SK-N-SH (cell line): ENCODE measurements at regions not wholly inside any gene's neighbourhood (a gene's known extent, or its start where the extent isn't known, plus 50 kb on each side); places are given as distances from the start of the nearest gene placed in this dataset.

Experiments used
- CTCF ChIA-PET: fragments of 300-600, 350-600 bp; formaldehyde crosslinking; extraction: SDS; loops from one replicate; lab custom pipeline; 2021; lab: Yijun Ruan, JAX
- POLR2A ChIA-PET: fragments of 350-600 bp; sonication (Branson Sonifier 250); formaldehyde crosslinking; extraction: SDS; loops from one replicate; lab custom pipeline; 2020; ENCODE audit warnings: antibody characterized with exemption, inconsistent platforms; lab: Yijun Ruan, JAX
- DNase-seq: peaks from one replicate; pipeline ENCODE4 v3.0.0; 2012
- H2AFZ ChIP-seq: fragments of 200-600 bp; sonication (generic); 2 replicates; pipeline ENCODE4 v1.8.1; 2016; ENCODE audit warnings: antibody characterized with exemption, mild to moderate bottlenecking, low read depth
- H3F3A ChIP-seq: fragments of 200-600 bp; sonication (generic); replicated peaks from 2 replicates; pipeline ENCODE3; 2016; ENCODE audit warnings: antibody characterized with exemption, mild to moderate bottlenecking; ENCODE audit not compliant: insufficient read depth
- H3K27ac ChIP-seq, 2 experiments: fragments of 200-500 bp in 1 of 2; fragments of 200-600 bp in 1 of 2; sonication (Bioruptor generic) in 1 of 2; sonication (generic), shearing (Covaris generic) in 1 of 2; 2 replicates each; pipeline versions ENCODE4 v1.5.1 to v1.6.1; 2014 to 2016; ENCODE audit warnings: low read depth in 2 of 2, inconsistent platforms in 1 of 2, low read length in 1 of 2, mild to moderate bottlenecking in 1 of 2, mixed read lengths in 1 of 2
- H3K27me3 ChIP-seq: fragments of 200-600 bp; sonication (generic), shearing (Covaris generic); 2 replicates; pipeline ENCODE4 v1.6.1; 2016; ENCODE audit warnings: mixed run types; ENCODE audit not compliant: insufficient read depth
- H3K36me3 ChIP-seq, 2 experiments: fragments of 200-500 bp in 1 of 2; fragments of 200-600 bp in 1 of 2; sonication (Bioruptor generic) in 1 of 2; sonication (generic) in 1 of 2; replicated peaks in 1 of 2; 2 replicates each; pipeline versions ENCODE3 to v1.5.1; 2014 to 2016; ENCODE audit warnings: low read length in 1 of 2, mild to moderate bottlenecking in 1 of 2; ENCODE audit not compliant: insufficient read depth in 2 of 2, control insufficient read depth in 1 of 2
- H3K4me1 ChIP-seq, 2 experiments: fragments of 200-500 bp in 1 of 2; fragments of 200-600 bp in 1 of 2; sonication (Bioruptor generic) in 1 of 2; sonication (generic), shearing (Covaris generic) in 1 of 2; 2 replicates each; pipeline versions ENCODE4 v1.5.1 to v1.6.1; 2014 to 2016; ENCODE audit warnings: low read depth in 1 of 2, low read length in 1 of 2, mixed run types in 1 of 2; ENCODE audit not compliant: insufficient read depth in 2 of 2, control insufficient read depth in 1 of 2
- H3K4me2 ChIP-seq: fragments of 200-600 bp; sonication (generic), shearing (Covaris generic); 2 replicates; pipeline ENCODE4 v1.6.1; 2017; ENCODE audit warnings: mixed run types
- H3K4me3 ChIP-seq, 2 experiments: fragments of 200-500 bp in 1 of 2; fragments of 200-600 bp in 1 of 2; sonication (Bioruptor generic) in 1 of 2; sonication (generic), shearing (Covaris generic) in 1 of 2; 2 replicates each; pipeline versions ENCODE4 v1.5.1 to v1.8.1; 2014 to 2016; ENCODE audit warnings: low read depth in 2 of 2, inconsistent platforms in 1 of 2, low read length in 1 of 2, mild to moderate bottlenecking in 1 of 2, mixed read lengths in 1 of 2, moderate library complexity in 1 of 2
- H3K79me2 ChIP-seq: fragments of 200-600 bp; sonication (generic); 2 replicates; pipeline ENCODE4 v1.8.1; 2017; ENCODE audit warnings: mild to moderate bottlenecking; ENCODE audit not compliant: insufficient read depth
- H3K9ac ChIP-seq: fragments of 200-600 bp; sonication (generic); 2 replicates; pipeline ENCODE4 v1.6.1; 2017; ENCODE audit warnings: mixed run types
- H3K9me2 ChIP-seq: fragments of 200-600 bp; sonication (generic); 2 replicates; pipeline ENCODE4 v1.6.1; 2017; ENCODE audit warnings: mixed run types
- H3K9me3 ChIP-seq: fragments of 200-600 bp; sonication (generic); 2 replicates; pipeline ENCODE4 v1.6.1; 2017; ENCODE audit warnings: mixed run types, mild to moderate bottlenecking, moderate library complexity
- H4K20me1 ChIP-seq: fragments of 200-600 bp; sonication (generic); 2 replicates; pipeline ENCODE4 v1.6.1; 2017; ENCODE audit warnings: mild to moderate bottlenecking, mixed run types; ENCODE audit not compliant: insufficient read depth
- CHD2 ChIP-seq: fragments of 150-350 bp; IDR thresholded peaks from 2 replicates; pipeline ENCODE4 v1.6.1; 2018; ENCODE audit warnings: low read length; ENCODE audit not compliant: partially characterized antibody
- EZH2phosphoT487 ChIP-seq: fragments of 200-600 bp; sonication (generic); IDR thresholded peaks from 2 replicates; pipeline ENCODE4 v1.6.1; 2017; ENCODE audit warnings: low read depth, mixed run types, mild to moderate bottlenecking, antibody characterized with exemption, moderate library complexity, borderline replicate concordance
- FOSL2 ChIP-seq: IDR thresholded peaks from 2 replicates; pipeline ENCODE4 v1.4.0; 2012; ENCODE audit warnings: low read depth, mild to moderate bottlenecking, moderate library complexity, borderline replicate concordance
- JUND ChIP-seq: IDR thresholded peaks from 2 replicates; pipeline ENCODE4 v1.4.0; 2012
- MEF2A ChIP-seq: IDR thresholded peaks from 2 replicates; pipeline ENCODE4 v1.4.0; 2012; ENCODE audit warnings: low read depth, borderline replicate concordance
- MXI1 ChIP-seq: IDR thresholded peaks from 2 replicates; pipeline ENCODE4 v1.6.1; 2012; ENCODE audit warnings: mild to moderate bottlenecking, low read depth, low read length, improper control_type of control experiment
- NFIC ChIP-seq: IDR thresholded peaks from 2 replicates; pipeline ENCODE4 v1.4.0; 2012; ENCODE audit warnings: borderline replicate concordance
- RAD21 ChIP-seq: IDR thresholded peaks from 2 replicates; pipeline ENCODE4 v1.6.1; 2012; ENCODE audit warnings: mild to moderate bottlenecking, low read length
- RFX5 ChIP-seq: IDR thresholded peaks from 2 replicates; pipeline ENCODE4 v1.6.1; 2012; ENCODE audit warnings: mild to moderate bottlenecking, improper control_type of control experiment, low read length
- TCF12 ChIP-seq: IDR thresholded peaks from 2 replicates; pipeline ENCODE4 v1.4.0; 2012
- TEAD4 ChIP-seq: IDR thresholded peaks from 2 replicates; pipeline ENCODE4 v1.4.0; 2012; ENCODE audit warnings: mild to moderate bottlenecking, borderline replicate concordance; ENCODE audit not compliant: insufficient read depth
- WGBS: methylation state at CpG from one replicate; pipeline ENCODE4 v1.1.6; 2017; ENCODE audit warnings: low lambda C conversion rate; 5-methylcytosine and 5-hydroxymethylcytosine counted together
- TF ChIP-seq, protein P1 (sequence below): IDR thresholded peaks from 2 replicates; pipeline ENCODE4 v1.4.0; 2012; ENCODE audit warnings: low read depth, borderline replicate concordance
- TF ChIP-seq, protein P2 (sequence below): IDR thresholded peaks from 2 replicates; pipeline ENCODE4; 2012
- TF ChIP-seq, protein P3 (sequence below): IDR thresholded peaks from 2 replicates; pipeline ENCODE4 v1.6.1; 2012; ENCODE audit warnings: mild to moderate bottlenecking, low read depth, low read length, moderate library complexity

DNA sequence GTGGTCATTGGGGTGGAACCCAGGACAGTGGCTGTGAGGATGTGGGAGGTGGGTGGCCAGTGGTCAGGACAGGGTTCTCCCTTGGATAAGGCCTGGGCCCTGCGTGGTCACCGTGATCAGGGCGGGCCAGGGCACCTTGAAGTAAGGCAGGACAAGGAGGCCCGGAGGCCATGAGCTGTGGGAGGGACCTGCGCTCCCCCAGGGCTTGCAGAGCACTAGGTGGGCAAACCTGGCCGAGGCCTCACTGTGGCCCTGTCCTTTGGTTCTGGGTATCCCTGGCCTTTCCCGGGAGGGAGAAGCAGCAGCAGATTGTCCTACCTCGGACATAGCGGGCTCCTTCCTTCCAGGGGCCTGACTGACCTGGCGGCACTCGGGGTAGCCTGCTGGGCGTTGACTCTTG is 144.8 kb upstream of the RET start:
- Histone ChIP-seq H3K4me3 (no peak overlapping the region), H4K20me1 (no peaks in the 10 kb centered on the region), H3K27ac (no peak overlapping the region; a peak in 1 of 4 replicates), H3K9me3 (no peaks in the 10 kb centered on the region), H3K36me3 (no peaks in the 10 kb centered on the region), H3K4me1 (peaks cover 0 to 35% of the 10 kb centered on the region in 2 experiments; a peak in 1 of 4 replicates), H2AFZ (no peak overlapping the region), H3F3A (no peaks in the 10 kb centered on the region), H3K79me2 (no peaks in the 10 kb centered on the region), H3K4me2 (no peak overlapping the region), H3K9me2 (no peaks in the 10 kb centered on the region), H3K27me3 (no peaks in the 10 kb centered on the region), H3K9ac (no peak overlapping the region)
- ChIA-PET CTCF (no interaction called here), POLR2A (no interaction called here)
- TF ChIP-seq NFIC = no peak
- no peak for TF ChIP-seq CHD2
- TF ChIP-seq RFX5 = no peak
- TF ChIP-seq, protein P1, sequence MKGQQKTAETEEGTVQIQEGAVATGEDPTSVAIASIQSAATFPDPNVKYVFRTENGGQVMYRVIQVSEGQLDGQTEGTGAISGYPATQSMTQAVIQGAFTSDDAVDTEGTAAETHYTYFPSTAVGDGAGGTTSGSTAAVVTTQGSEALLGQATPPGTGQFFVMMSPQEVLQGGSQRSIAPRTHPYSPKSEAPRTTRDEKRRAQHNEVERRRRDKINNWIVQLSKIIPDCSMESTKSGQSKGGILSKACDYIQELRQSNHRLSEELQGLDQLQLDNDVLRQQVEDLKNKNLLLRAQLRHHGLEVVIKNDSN = no peak
- no peak for TF ChIP-seq TEAD4
- TF ChIP-seq MEF2A = no peak
- TF ChIP-seq, protein P2, sequence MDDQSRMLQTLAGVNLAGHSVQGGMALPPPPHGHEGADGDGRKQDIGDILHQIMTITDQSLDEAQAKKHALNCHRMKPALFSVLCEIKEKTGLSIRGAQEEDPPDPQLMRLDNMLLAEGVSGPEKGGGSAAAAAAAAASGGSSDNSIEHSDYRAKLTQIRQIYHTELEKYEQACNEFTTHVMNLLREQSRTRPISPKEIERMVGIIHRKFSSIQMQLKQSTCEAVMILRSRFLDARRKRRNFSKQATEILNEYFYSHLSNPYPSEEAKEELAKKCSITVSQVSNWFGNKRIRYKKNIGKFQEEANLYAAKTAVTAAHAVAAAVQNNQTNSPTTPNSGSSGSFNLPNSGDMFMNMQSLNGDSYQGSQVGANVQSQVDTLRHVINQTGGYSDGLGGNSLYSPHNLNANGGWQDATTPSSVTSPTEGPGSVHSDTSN = no peak
- no peak for TF ChIP-seq MXI1
- no peak for TF ChIP-seq RAD21
- no peak for TF ChIP-seq JUND
- no peak for TF ChIP-seq TCF12
- no peak for TF ChIP-seq EZH2phosphoT487
- TF ChIP-seq, protein P3, sequence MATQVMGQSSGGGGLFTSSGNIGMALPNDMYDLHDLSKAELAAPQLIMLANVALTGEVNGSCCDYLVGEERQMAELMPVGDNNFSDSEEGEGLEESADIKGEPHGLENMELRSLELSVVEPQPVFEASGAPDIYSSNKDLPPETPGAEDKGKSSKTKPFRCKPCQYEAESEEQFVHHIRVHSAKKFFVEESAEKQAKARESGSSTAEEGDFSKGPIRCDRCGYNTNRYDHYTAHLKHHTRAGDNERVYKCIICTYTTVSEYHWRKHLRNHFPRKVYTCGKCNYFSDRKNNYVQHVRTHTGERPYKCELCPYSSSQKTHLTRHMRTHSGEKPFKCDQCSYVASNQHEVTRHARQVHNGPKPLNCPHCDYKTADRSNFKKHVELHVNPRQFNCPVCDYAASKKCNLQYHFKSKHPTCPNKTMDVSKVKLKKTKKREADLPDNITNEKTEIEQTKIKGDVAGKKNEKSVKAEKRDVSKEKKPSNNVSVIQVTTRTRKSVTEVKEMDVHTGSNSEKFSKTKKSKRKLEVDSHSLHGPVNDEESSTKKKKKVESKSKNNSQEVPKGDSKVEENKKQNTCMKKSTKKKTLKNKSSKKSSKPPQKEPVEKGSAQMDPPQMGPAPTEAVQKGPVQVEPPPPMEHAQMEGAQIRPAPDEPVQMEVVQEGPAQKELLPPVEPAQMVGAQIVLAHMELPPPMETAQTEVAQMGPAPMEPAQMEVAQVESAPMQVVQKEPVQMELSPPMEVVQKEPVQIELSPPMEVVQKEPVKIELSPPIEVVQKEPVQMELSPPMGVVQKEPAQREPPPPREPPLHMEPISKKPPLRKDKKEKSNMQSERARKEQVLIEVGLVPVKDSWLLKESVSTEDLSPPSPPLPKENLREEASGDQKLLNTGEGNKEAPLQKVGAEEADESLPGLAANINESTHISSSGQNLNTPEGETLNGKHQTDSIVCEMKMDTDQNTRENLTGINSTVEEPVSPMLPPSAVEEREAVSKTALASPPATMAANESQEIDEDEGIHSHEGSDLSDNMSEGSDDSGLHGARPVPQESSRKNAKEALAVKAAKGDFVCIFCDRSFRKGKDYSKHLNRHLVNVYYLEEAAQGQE = no peak
- no peak for TF ChIP-seq FOSL2
- DNase-seq = no peak
- WGBS = 33% methylated on average over 1 of the region's 12 CpGs
